Endodermal cell (in vitro differentiated cells): ENCODE measurements at regions not wholly inside any gene's neighbourhood (a gene's known extent, or its start where the extent isn't known, plus 50 kb on each side); places are given as distances from the start of the nearest gene placed in this dataset.

Source experiments
- DNase-seq: peaks from one replicate; pipeline ENCODE4 v3.0.0-alpha.2; 2017
- H3K27ac ChIP-seq: 2 replicates; pipeline ENCODE4 v1.5.1; 2013; ENCODE audit warnings: mild to moderate bottlenecking, low read depth, low read length, moderate library complexity
- H3K27me3 ChIP-seq: 2 replicates; pipeline ENCODE4 v1.6.1; 2013; ENCODE audit warnings: mild to moderate bottlenecking, low read length, moderate library complexity; ENCODE audit not compliant: insufficient read depth, control insufficient read depth, poor library complexity, severe bottlenecking
- H3K36me3 ChIP-seq: 2 replicates; pipeline ENCODE4 v1.7.0; 2013; ENCODE audit warnings: mild to moderate bottlenecking, low read length, moderate library complexity; ENCODE audit not compliant: control insufficient read depth, insufficient read depth
- H3K4me1 ChIP-seq: one replicate; pipeline ENCODE4 v1.7.0; 2013; ENCODE audit warnings: low read length; ENCODE audit not compliant: control insufficient read depth, insufficient read depth
- H3K4me3 ChIP-seq: 2 replicates; pipeline ENCODE4 v1.5.1; 2013; ENCODE audit warnings: mild to moderate bottlenecking, low read length, moderate library complexity
- H3K9ac ChIP-seq: 2 replicates; pipeline ENCODE4 v1.6.1; 2013; ENCODE audit warnings: mild to moderate bottlenecking, low read length, moderate library complexity; ENCODE audit not compliant: poor library complexity, severe bottlenecking; ENCODE audit errors: extremely low read depth
- H3K9me3 ChIP-seq: 2 replicates; pipeline ENCODE4 v1.6.1; 2013; ENCODE audit warnings: mild to moderate bottlenecking, low read length, moderate library complexity; ENCODE audit not compliant: control insufficient read depth
- H3K27ac Mint-ChIP-seq: 2 replicates; pipeline ENCODE4 v1.8.0; 2020; ENCODE audit warnings: mixed read lengths
- H3K27me3 Mint-ChIP-seq: 2 replicates; pipeline ENCODE4 v1.8.0; 2021; ENCODE audit warnings: mild to moderate bottlenecking, mixed read lengths; ENCODE audit not compliant: insufficient read depth
- H3K36me3 Mint-ChIP-seq: 2 replicates; pipeline ENCODE4 v1.8.0; 2020; ENCODE audit warnings: low read depth, mixed read lengths
- H3K4me1 Mint-ChIP-seq: 2 replicates; pipeline ENCODE4 v1.8.0; 2020; ENCODE audit warnings: mixed read lengths
- H3K4me3 Mint-ChIP-seq: 2 replicates; pipeline ENCODE4 v1.8.0; 2020; ENCODE audit warnings: mild to moderate bottlenecking, moderate library complexity, mixed read lengths
- H3K9me3 Mint-ChIP-seq: 2 replicates; pipeline ENCODE4 v1.8.0; 2020; ENCODE audit warnings: mild to moderate bottlenecking, mixed read lengths
- WGBS, 2 experiments: methylation state at CpG; one replicate each; pipeline versions ENCODE4 v1.1.5 to v1.1.7; 2013; ENCODE audit warnings: missing lambda C conversion rate in 2 of 2, mixed read lengths in 1 of 2; ENCODE audit not compliant: insufficient coverage in 1 of 2, insufficient read length in 1 of 2; 5-methylcytosine and 5-hydroxymethylcytosine counted together
- TF ChIP-seq, protein P1 (sequence below): fragments of 200-600 bp; sonication (generic); conservative IDR thresholded peaks from 2 replicates; pipeline ENCODE4 v1.5.0; 2021; ENCODE audit warnings: antibody characterized with exemption, mild to moderate bottlenecking

DNA sequence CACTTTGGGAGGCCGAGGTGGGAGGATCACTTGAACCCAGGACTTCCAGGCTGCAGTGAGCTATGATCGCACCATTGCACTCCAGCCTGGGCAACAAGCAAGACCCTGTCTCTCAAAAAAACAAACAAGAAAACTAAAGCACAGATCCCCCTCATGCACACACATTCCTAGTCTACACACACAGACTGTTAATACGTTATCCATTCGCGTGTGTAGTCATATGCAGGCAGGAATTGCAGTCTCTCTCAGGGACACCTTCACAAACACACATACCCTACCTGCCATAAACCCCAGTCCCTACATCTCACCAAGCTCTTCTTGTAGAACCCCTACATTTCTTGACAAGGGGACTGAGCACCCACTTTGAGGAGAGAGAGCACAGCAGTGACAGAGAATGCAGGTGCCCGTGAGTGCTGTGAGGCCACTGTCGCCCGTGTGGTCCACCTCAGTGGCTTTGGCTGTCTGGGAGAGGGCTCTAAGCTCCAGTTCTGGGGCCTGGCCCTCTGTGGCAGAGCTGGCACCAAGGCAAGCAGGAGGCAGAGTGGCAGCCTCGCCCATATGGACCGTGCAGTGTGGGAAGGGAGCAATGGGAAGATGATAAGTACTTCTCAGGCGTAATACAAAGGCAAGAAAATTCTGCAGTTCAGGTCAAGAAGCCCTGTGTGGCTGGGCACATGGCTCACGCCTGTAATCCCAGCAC is 59.0 kb upstream of the RPH3AL start:
- H3K4me3 Mint-ChIP-seq = peak overlapping the region; percentile 81
- Histone ChIP-seq H3K27me3 (no peaks in the 10 kb centered on the region), H3K9me3 (no peaks in the 10 kb centered on the region), H3K9ac (no peak overlapping the region), H3K4me3 (peak overlapping the region; percentile 91), H3K36me3 (peaks cover 10% of the 10 kb centered on the region), H3K27ac (no peak overlapping the region), H3K4me1 (no peaks in the 10 kb centered on the region)
- 87 to 98% methylated on average over 9 to 12 of the region's 12 CpGs for WGBS, 2 experiments
- TF ChIP-seq, protein P1, sequence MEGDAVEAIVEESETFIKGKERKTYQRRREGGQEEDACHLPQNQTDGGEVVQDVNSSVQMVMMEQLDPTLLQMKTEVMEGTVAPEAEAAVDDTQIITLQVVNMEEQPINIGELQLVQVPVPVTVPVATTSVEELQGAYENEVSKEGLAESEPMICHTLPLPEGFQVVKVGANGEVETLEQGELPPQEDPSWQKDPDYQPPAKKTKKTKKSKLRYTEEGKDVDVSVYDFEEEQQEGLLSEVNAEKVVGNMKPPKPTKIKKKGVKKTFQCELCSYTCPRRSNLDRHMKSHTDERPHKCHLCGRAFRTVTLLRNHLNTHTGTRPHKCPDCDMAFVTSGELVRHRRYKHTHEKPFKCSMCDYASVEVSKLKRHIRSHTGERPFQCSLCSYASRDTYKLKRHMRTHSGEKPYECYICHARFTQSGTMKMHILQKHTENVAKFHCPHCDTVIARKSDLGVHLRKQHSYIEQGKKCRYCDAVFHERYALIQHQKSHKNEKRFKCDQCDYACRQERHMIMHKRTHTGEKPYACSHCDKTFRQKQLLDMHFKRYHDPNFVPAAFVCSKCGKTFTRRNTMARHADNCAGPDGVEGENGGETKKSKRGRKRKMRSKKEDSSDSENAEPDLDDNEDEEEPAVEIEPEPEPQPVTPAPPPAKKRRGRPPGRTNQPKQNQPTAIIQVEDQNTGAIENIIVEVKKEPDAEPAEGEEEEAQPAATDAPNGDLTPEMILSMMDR = no peak
- no peak overlapping the region for H3K27ac Mint-ChIP-seq
- H3K27me3 Mint-ChIP-seq = peaks cover 5% of the 10 kb centered on the region
- H3K9me3 Mint-ChIP-seq = peaks cover 2% of the 10 kb centered on the region
- H3K36me3 Mint-ChIP-seq = peaks cover 5% of the 10 kb centered on the region
- peaks cover 8% of the 10 kb centered on the region for H3K4me1 Mint-ChIP-seq
- DNase-seq = no peak

DNA sequence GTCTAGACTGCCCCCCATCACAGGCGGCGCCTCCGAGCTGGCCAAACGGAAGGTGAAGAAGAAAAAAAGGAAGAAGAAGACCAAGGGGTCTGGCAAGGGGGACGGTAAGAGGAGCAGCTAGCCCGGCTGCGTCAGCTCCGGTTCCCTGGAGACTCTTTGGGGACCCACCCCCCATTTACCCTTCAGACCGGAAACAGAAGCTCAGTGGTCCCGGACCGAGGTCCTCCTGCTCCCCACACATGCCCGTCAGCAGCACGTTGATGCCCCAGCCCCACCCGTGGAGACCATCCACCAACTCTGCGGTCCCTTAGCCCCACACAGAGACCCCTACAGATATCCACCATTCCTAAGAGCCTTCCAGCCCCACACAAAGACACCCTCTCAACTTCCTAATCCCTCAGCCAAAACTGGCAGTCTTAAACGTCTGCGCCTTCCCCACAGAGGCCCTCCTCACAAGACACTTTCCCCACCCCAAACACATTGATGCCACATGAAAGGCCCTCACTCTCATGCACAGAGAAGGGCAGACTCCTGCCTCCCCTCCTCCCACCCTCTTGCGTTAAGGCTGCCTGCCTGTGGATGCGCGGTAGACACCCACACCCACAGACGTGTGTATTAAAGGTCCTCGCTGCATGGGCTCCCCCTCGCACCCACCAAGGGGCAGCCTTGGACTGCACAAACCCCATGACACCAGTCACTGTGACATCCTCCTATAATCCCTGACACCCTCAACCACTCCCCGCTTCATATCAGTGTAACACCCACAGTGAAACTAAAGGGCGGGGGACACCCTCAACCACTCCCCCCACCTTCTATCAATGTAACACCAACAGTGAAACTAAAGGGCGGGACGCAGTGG is 58.2 kb upstream of the RPH3AL start:
- Histone ChIP-seq H3K9ac (peak overlapping the region; percentile 85), H3K9me3 (no peaks in the 10 kb centered on the region), H3K36me3 (peaks cover 10% of the 10 kb centered on the region), H3K4me3 (peak overlapping the region; percentile 91), H3K27ac (peak overlapping the region; percentile 88), H3K4me1 (no peaks in the 10 kb centered on the region), H3K27me3 (no peaks in the 10 kb centered on the region)
- Mint-ChIP-seq H3K9me3 (peaks cover 2% of the 10 kb centered on the region), H3K4me3 (peak overlapping the region; percentile 81), H3K27ac (peak overlapping the region; percentile 81), H3K4me1 (peaks cover 6% of the 10 kb centered on the region), H3K27me3 (peaks cover 5% of the 10 kb centered on the region), H3K36me3 (peaks cover 5% of the 10 kb centered on the region)
- DNase-seq = no peak
- TF ChIP-seq, protein P1 = peak; percentile 43
- 26 to 30% methylated on average over 23 to 27 of the region's 27 CpGs for WGBS, 2 experiments

DNA sequence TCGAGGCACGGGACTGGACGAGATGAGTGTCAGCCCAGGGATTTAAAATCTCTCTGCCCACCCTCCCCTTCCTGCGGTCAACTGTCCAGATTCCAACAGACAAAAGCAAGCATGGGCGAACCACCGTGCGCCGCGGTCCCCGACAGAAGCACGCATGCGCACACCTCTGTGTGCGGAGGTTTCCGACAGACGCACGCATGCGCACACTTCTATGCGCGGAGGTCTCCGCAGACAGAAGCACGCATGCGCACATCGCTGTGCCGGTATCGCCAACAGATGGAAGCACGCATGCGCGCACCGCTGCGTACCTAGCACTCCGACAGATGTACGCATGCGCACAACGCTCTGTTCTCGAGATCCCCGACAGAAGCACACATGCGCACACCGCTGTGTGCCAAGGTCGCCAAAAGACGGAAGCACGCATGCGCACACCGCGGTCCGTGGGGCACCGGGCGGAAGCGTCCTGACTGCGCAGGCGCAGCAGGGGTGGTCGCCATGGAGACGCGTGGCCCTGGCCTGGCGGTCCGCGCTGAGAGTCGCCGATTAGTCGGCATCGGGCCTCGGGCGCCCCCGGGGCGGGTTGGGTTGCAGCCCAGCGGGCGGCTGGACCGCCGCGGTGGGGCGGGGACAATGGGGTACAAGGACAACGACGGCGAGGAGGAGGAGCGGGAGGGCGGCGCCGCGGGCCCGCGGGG is 57.4 kb upstream of the RPH3AL start:
- peak overlapping the region; percentile 88 for H3K27ac ChIP-seq
- peaks cover 5% of the 10 kb centered on the region for H3K27me3 ChIP-seq
- TF ChIP-seq, protein P1 = no peak
- H3K9ac ChIP-seq = peak overlapping the region; percentile 85
- H3K9me3 ChIP-seq = no peaks in the 10 kb centered on the region
- peak overlapping the region; percentile 81 for H3K27ac Mint-ChIP-seq
- H3K4me1 Mint-ChIP-seq = peaks cover 6% of the 10 kb centered on the region
- H3K4me3 ChIP-seq = peak overlapping the region; percentile 91
- peaks cover 7% of the 10 kb centered on the region for H3K27me3 Mint-ChIP-seq
- DNase-seq = peak; percentile 100
- 0% methylated on average over 47 to 80 of the region's 80 CpGs for WGBS, 2 experiments
- H3K9me3 Mint-ChIP-seq = peaks cover 2% of the 10 kb centered on the region
- peak overlapping the region; percentile 81 for H3K4me3 Mint-ChIP-seq
- peaks cover 5% of the 10 kb centered on the region for H3K36me3 Mint-ChIP-seq
- H3K4me1 ChIP-seq = no peaks in the 10 kb centered on the region
- H3K36me3 ChIP-seq = peaks cover 10% of the 10 kb centered on the region
